Ishikawa (cell line): ENCODE measurements at regions not wholly inside any gene's neighbourhood (a gene's known extent, or its start where the extent isn't known, plus 50 kb on each side); places are given as distances from the start of the nearest gene placed in this dataset.

Experiments
- CEBPB ChIP-seq: IDR thresholded peaks from 2 replicates; pipeline ENCODE4 v1.6.1; 2012
- CREB1 ChIP-seq: IDR thresholded peaks from 2 replicates; pipeline ENCODE4 v1.6.1; 2012; ENCODE audit warnings: low read depth
- EGR1 ChIP-seq: IDR thresholded peaks from 2 replicates; pipeline ENCODE4 v1.6.1; 2012
- EP300 ChIP-seq: IDR thresholded peaks from 2 replicates; pipeline ENCODE4 v1.6.1; 2012; ENCODE audit warnings: borderline replicate concordance
- FOXM1 ChIP-seq: IDR thresholded peaks from 2 replicates; pipeline ENCODE4 v1.6.1; 2012; ENCODE audit warnings: low read depth, borderline replicate concordance
- NFIC ChIP-seq: IDR thresholded peaks from 2 replicates; pipeline ENCODE4 v1.6.1; 2012
- RAD21 ChIP-seq: IDR thresholded peaks from 2 replicates; pipeline ENCODE4 v1.6.1; 2012; ENCODE audit warnings: low read depth
- REST ChIP-seq: IDR thresholded peaks from 2 replicates; pipeline ENCODE4 v1.6.1; 2012; ENCODE audit warnings: low read depth, mild to moderate bottlenecking
- TAF1 ChIP-seq: IDR thresholded peaks from 2 replicates; pipeline ENCODE4 v1.6.1; 2012; ENCODE audit warnings: low read depth, mild to moderate bottlenecking
- TCF12 ChIP-seq: IDR thresholded peaks from 2 replicates; pipeline ENCODE4 v1.6.1; 2012; ENCODE audit warnings: low read depth
- TEAD4 ChIP-seq: IDR thresholded peaks from 2 replicates; pipeline ENCODE4 v1.6.1; 2012
- YY1 ChIP-seq: IDR thresholded peaks from 2 replicates; pipeline ENCODE4 v1.6.1; 2012; ENCODE audit warnings: low read depth
- ZBTB7A ChIP-seq: IDR thresholded peaks from 2 replicates; pipeline ENCODE4 v1.6.1; 2012; ENCODE audit warnings: low read depth
- TF ChIP-seq, protein P1 (sequence below): IDR thresholded peaks from 2 replicates; pipeline ENCODE4 v1.6.1; 2012
- TF ChIP-seq, protein P2 (sequence below): IDR thresholded peaks from 2 replicates; pipeline ENCODE4 v1.6.1; 2012

GRCh38 chr5:136864960-136865359 lies 499.6 kb upstream of the TRPC7 start:
- no peak for TF ChIP-seq NFIC

- TF ChIP-seq YY1, result no peak
- no peak for TF ChIP-seq RAD21
- TF ChIP-seq CEBPB, result no peak
- TF ChIP-seq CREB1, result no peak
- TF ChIP-seq REST, result no peak
- TF ChIP-seq EGR1, result no peak
These were observed 491.3 kb upstream of the TRPC7 start for GRCh38 chr5:136856648-136857047.

- TF ChIP-seq FOXM1 (no peak), TAF1 (no peak), TCF12 (no peak), ZBTB7A (no peak), EGR1 (no peak), TEAD4 (no peak), REST (no peak), EP300 (no peak), YY1 (no peak), CREB1 (no peak), NFIC (no peak), RAD21 (no peak)
- TF ChIP-seq, protein P1, sequence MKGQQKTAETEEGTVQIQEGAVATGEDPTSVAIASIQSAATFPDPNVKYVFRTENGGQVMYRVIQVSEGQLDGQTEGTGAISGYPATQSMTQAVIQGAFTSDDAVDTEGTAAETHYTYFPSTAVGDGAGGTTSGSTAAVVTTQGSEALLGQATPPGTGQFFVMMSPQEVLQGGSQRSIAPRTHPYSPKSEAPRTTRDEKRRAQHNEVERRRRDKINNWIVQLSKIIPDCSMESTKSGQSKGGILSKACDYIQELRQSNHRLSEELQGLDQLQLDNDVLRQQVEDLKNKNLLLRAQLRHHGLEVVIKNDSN, result no peak
- TF ChIP-seq, protein P2, sequence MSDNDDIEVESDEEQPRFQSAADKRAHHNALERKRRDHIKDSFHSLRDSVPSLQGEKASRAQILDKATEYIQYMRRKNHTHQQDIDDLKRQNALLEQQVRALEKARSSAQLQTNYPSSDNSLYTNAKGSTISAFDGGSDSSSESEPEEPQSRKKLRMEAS, result no peak
These were observed 488.6 kb upstream of the TRPC7 start for GRCh38 chr5:136853971-136854370.

DNA sequence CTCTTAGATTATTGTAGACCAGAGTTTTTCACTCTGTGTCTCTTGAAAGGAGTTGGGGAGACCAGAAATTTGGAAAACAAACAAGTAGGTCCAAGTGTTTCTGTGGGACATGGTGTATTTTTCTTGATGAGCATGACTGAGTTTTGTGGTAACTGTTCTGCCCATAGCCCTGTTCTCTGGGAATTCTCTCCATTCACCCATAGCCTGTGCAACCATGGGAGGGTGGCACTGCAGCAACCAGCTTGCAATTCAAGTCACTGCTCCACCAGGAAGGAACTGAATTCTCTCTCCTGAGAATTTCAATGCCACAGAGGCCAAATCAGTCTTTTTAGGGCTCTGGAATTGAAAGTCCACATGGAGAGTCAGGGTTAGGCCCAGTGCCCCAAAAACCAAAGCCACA lies 475.3 kb upstream of the TRPC7 start:
- TF ChIP-seq, protein P1, result no peak
- TF ChIP-seq, protein P2, result no peak
- no peak for TF ChIP-seq CEBPB
- TF ChIP-seq RAD21, result no peak
- TF ChIP-seq TAF1, result no peak
- no peak for TF ChIP-seq NFIC
- no peak for TF ChIP-seq TCF12
- no peak for TF ChIP-seq FOXM1
- TF ChIP-seq ZBTB7A, result no peak
- TF ChIP-seq REST, result no peak
- TF ChIP-seq EP300, result no peak
- TF ChIP-seq YY1, result no peak
- TF ChIP-seq TEAD4, result no peak
- TF ChIP-seq CREB1, result no peak
- no peak for TF ChIP-seq EGR1

- TF ChIP-seq, protein P2, result no peak
- TF ChIP-seq EP300, result no peak
- no peak for TF ChIP-seq TCF12
- no peak for TF ChIP-seq TEAD4
- TF ChIP-seq CREB1, result no peak
These were observed 470.7 kb upstream of the TRPC7 start for GRCh38 chr5:136836093-136836492.
